ENCODE measurements at regions not wholly inside any gene's neighbourhood (a gene's known extent, or its start where the extent isn't known, plus 50 kb on each side); places are given as distances from the start of the nearest gene placed in this dataset.
"Not testable (repeated sequence)": the region's sequence is repeated elsewhere in the genome, so short reads cannot be mapped to it uniquely, and the experiment has no call there.

DNA sequence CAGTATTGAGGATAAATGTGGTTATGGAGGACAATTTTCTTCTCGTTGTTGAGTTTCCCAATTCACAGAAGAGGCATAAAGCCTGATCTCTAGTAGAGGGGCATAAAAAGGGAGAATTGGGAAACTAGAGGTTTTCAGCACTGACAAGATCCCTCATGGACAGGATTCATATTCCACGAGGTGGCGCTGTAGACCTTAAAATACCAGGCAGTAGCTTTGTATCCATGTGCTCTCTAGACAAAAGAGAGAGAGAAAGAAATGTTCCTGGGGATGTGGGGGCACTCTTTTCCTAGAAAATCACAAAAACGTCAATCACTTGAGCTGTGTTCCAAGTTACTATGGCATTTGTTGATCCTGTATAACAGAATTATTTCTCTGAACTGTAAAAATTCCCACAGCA, 128.3 kb downstream of the MAGEE1 start:
- TF ChIP-seq, protein P1, sequence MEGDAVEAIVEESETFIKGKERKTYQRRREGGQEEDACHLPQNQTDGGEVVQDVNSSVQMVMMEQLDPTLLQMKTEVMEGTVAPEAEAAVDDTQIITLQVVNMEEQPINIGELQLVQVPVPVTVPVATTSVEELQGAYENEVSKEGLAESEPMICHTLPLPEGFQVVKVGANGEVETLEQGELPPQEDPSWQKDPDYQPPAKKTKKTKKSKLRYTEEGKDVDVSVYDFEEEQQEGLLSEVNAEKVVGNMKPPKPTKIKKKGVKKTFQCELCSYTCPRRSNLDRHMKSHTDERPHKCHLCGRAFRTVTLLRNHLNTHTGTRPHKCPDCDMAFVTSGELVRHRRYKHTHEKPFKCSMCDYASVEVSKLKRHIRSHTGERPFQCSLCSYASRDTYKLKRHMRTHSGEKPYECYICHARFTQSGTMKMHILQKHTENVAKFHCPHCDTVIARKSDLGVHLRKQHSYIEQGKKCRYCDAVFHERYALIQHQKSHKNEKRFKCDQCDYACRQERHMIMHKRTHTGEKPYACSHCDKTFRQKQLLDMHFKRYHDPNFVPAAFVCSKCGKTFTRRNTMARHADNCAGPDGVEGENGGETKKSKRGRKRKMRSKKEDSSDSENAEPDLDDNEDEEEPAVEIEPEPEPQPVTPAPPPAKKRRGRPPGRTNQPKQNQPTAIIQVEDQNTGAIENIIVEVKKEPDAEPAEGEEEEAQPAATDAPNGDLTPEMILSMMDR (IDR thresholded peaks at IDR 0.05; ENCODE audit: control extremely low read depth, extremely low read depth): no peak
- Histone ChIP-seq H3K36me3 (ENCODE audit: control insufficient read depth in 4 of 4, insufficient read depth in 4 of 4, low read length in 4 of 4) (no peaks in the 10 kb centered on the region), H3K9me3 (ENCODE audit: control insufficient read depth in 4 of 4, insufficient read depth in 3 of 4, low read length in 3 of 4) (peaks cover 3 to 33% (median 17%) of the 10 kb centered on the region in 4 donors), H3K27me3 (ENCODE audit: control insufficient read depth in 3 of 3, insufficient read depth in 3 of 3, low read length in 2 of 3) (no peaks in the 10 kb centered on the region), H3K27ac (ENCODE audit: low read depth in 1 of 2, low read length in 1 of 2) (no peak overlapping the region), H3K9ac (ENCODE audit: insufficient read depth in 1 of 2, low read length in 2 of 2) (no peak overlapping the region), H3K4me3 (no peak overlapping the region), H3K4me1 (ENCODE audit: control insufficient read depth in 5 of 5, insufficient read depth in 5 of 5, low read length in 5 of 5) (no peaks in the 10 kb centered on the region)
- ATAC-seq (ENCODE audit: insufficient read depth, low FRiP score) (no peak), DNase-seq (peak in 2 of 3 donors; percentile 3)
- WGBS, 2 donors: 12% methylated on average over 4 of the region's 4 CpGs

DNA sequence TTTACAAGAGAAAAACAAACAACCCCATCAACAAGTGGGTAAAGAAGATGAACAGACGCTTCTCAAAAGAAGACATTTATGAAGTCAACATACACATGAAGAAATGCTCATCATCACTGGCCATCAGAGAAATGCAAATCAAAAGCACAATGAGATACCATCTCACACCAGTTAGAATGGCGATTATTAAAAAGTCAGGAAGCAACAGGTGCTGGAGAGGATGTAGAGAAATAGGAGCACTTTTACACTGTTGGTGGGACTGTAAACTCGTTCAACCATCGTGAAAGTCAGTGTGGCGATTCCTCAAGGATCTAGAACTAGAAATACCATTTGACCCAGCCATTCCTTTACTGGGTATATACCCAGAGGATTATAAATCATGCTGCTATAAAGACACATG, 137.3 kb downstream of the MAGEE1 start:
- not testable (repeated sequence) for H3K27me3 ChIP-seq (ENCODE audit: control insufficient read depth in 3 of 3, insufficient read depth in 3 of 3, low read length in 2 of 3); H3K9ac ChIP-seq (ENCODE audit: insufficient read depth in 1 of 2, low read length in 2 of 2); H3K36me3 ChIP-seq (ENCODE audit: control insufficient read depth in 4 of 4, insufficient read depth in 4 of 4, low read length in 4 of 4); H3K4me1 ChIP-seq (ENCODE audit: control insufficient read depth in 5 of 5, insufficient read depth in 5 of 5, low read length in 5 of 5); DNase-seq; H3K4me3 ChIP-seq; ATAC-seq (ENCODE audit: insufficient read depth, low FRiP score); H3K27ac ChIP-seq (ENCODE audit: low read depth in 1 of 2, low read length in 1 of 2)
- peaks cover 0 to 13% (median 2%) of the 10 kb centered on the region in 4 donors for H3K9me3 ChIP-seq (ENCODE audit: control insufficient read depth in 4 of 4, insufficient read depth in 3 of 4, low read length in 3 of 4)
- WGBS, 2 donors: 46 to 62% methylated on average over 5 of the region's 5 CpGs

DNA sequence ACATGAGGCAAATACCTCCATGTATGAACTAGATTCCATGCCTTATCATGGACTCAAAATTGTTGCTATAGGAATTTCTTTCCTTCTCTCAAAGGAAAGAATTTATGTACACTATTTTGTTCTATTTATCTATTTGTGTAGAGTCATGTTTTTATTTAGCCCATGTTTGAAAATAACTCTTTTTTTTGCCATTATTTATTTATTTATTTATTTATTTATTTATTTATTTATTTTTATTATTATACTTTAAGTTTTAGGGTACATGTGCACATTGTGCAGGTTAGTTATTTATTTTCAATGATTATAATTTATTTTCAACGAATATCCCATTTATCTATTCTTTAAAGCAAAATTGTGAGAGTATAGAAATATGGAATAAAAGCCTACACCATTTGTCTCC, 177.9 kb downstream of the MAGEE1 start:
- 49 to 77% methylated on average over 1 of the region's 1 CpG for WGBS, 2 donors
- Histone ChIP-seq H3K27ac (ENCODE audit: low read depth in 1 of 2, low read length in 1 of 2) (no peak overlapping the region), H3K9ac (ENCODE audit: insufficient read depth in 1 of 2, low read length in 2 of 2) (no peak overlapping the region), H3K9me3 (ENCODE audit: control insufficient read depth in 4 of 4, insufficient read depth in 3 of 4, low read length in 3 of 4) (peaks cover 0 to 6% (median 3%) of the 10 kb centered on the region in 4 donors), H3K4me3 (no peak overlapping the region), H3K27me3 (ENCODE audit: control insufficient read depth in 3 of 3, insufficient read depth in 3 of 3, low read length in 2 of 3) (no peaks in the 10 kb centered on the region), H3K36me3 (ENCODE audit: control insufficient read depth in 4 of 4, insufficient read depth in 4 of 4, low read length in 4 of 4) (no peaks in the 10 kb centered on the region), H3K4me1 (ENCODE audit: control insufficient read depth in 5 of 5, insufficient read depth in 5 of 5, low read length in 5 of 5) (no peaks in the 10 kb centered on the region)
- DNase-seq (no peak), ATAC-seq (ENCODE audit: insufficient read depth, low FRiP score) (no peak)
- TF ChIP-seq, protein P1 (IDR thresholded peaks at IDR 0.05; ENCODE audit: control extremely low read depth, extremely low read depth): no peak

DNA sequence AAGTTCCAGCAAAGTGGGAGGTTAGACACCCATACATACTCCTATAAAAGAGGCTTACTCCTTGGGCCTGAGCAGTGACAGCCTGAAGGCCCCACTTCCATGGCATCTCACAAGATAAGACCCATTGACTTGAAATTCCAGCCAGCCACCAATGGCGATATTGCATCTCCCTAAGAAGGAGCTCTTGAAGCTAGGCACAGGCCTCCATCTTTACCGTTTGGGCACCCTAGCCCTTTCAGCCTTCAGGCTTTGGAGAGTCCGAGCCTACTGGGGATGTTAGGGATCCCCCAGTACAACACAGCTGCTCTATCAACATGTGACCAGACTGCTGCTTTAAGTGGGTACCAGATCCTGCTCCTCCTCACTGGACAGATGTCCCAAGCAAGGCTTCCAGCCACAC, 189.5 kb downstream of the MAGEE1 start:
- ATAC-seq (ENCODE audit: insufficient read depth, low FRiP score) (no peak), DNase-seq (no peak)
- no peaks in the 10 kb centered on the region for H3K27me3 ChIP-seq (ENCODE audit: control insufficient read depth in 3 of 3, insufficient read depth in 3 of 3, low read length in 2 of 3)
- WGBS, 2 donors: 72 to 95% methylated on average over 3 of the region's 3 CpGs
- H3K4me3 ChIP-seq: peak overlapping the region; percentile 11
- no peak overlapping the region for H3K9ac ChIP-seq (ENCODE audit: insufficient read depth in 1 of 2, low read length in 2 of 2)
- no peaks in the 10 kb centered on the region for H3K36me3 ChIP-seq (ENCODE audit: control insufficient read depth in 4 of 4, insufficient read depth in 4 of 4, low read length in 4 of 4)
- TF ChIP-seq, protein P1 (IDR thresholded peaks at IDR 0.05; ENCODE audit: control extremely low read depth, extremely low read depth): no peak
- H3K9me3 ChIP-seq (ENCODE audit: control insufficient read depth in 4 of 4, insufficient read depth in 3 of 4, low read length in 3 of 4): peaks cover 0 to 16% (median 0%) of the 10 kb centered on the region in 4 donors
- no peaks in the 10 kb centered on the region for H3K4me1 ChIP-seq (ENCODE audit: control insufficient read depth in 5 of 5, insufficient read depth in 5 of 5, low read length in 5 of 5)
- no peak overlapping the region for H3K27ac ChIP-seq (ENCODE audit: low read depth in 1 of 2, low read length in 1 of 2)
